ENCODE measurements at regions not wholly inside any gene's neighbourhood (a gene's known extent, or its start where the extent isn't known, plus 50 kb on each side); places are given as distances from the start of the nearest gene placed in this dataset.

GRCh38 chr6:156593127-156593526, 184.1 kb upstream of the ARID1B start:
- TF ChIP-seq SMC3 (IDR thresholded peaks at IDR 0.05) (no peak), POLR2A (IDR thresholded peaks at IDR 0.05; ENCODE audit: low read length) (no peak), MYC (IDR thresholded peaks at IDR 0.05; ENCODE audit: borderline replicate concordance, low read length) (no peak), MAX (IDR thresholded peaks at IDR 0.05) (no peak), RARB (CRISPR knock-in tag; IDR thresholded peaks at IDR 0.05) (no peak), JUN (IDR thresholded peaks at IDR 0.05) (no peak), CTCF (IDR thresholded peaks at IDR 0.05) (no peak), CBX8 (IDR thresholded peaks at IDR 0.05) (no peak), RNF2 (IDR thresholded peaks at IDR 0.05; ENCODE audit: borderline replicate concordance, low read depth) (no peak), NR3C1 (IDR thresholded peaks at IDR 0.05) (no peak), BCL3 (IDR thresholded peaks at IDR 0.05) (no peak), HOXA7 (CRISPR knock-in tag; IDR thresholded peaks at IDR 0.05) (no peak), NPAS2 (CRISPR knock-in tag; IDR thresholded peaks at IDR 0.05; ENCODE audit: borderline replicate concordance) (no peak)

Data from A549 (cell line).